Astrocyte of the cerebellum (primary cell): ENCODE measurements at regions not wholly inside any gene's neighbourhood (a gene's known extent, or its start where the extent isn't known, plus 50 kb on each side); places are given as distances from the start of the nearest gene placed in this dataset.

Source experiments
- DNase-seq: peaks from one replicate; pipeline ENCODE4 v3.0.0-alpha.2; 2011; ENCODE audit warnings: low read depth
- H3K4me3 ChIP-seq: 2 replicates; pipeline ENCODE4 v1.5.1; 2011; ENCODE audit warnings: mild to moderate bottlenecking, low read depth, low read length, moderate library complexity
- in situ Hi-C: cut with HindIII; loops from 2 replicates; pipeline ENCODE4 v1.10.0; 2017; ENCODE audit warnings: low sequenced_read_pairs
- TF ChIP-seq, protein P1 (sequence below): IDR thresholded peaks from 2 replicates; pipeline ENCODE4 v1.5.1; 2012; ENCODE audit warnings: low read length, low read depth, moderate library complexity, mild to moderate bottlenecking; ENCODE audit errors: missing control alignments

DNA sequence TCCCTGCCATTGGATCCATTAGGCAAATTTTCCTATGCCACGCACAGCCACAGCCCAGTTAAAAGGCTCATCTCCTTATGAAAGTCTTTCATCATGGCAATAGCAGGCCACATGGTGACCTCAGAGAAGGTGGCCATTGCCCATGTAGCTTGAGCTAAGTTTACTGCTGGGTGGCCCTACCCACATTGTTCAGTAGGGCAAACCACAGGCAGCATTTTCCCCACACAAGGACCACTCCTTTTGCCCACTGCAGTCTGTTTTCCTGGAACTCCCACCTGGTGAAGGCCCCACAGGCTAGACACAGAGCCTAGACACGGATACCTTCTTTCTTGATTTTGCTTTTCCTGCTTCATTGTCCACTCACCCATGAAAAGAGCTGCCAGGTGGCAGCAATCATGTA lies 101.5 kb upstream of the NPVF start:
- TF ChIP-seq, protein P1, sequence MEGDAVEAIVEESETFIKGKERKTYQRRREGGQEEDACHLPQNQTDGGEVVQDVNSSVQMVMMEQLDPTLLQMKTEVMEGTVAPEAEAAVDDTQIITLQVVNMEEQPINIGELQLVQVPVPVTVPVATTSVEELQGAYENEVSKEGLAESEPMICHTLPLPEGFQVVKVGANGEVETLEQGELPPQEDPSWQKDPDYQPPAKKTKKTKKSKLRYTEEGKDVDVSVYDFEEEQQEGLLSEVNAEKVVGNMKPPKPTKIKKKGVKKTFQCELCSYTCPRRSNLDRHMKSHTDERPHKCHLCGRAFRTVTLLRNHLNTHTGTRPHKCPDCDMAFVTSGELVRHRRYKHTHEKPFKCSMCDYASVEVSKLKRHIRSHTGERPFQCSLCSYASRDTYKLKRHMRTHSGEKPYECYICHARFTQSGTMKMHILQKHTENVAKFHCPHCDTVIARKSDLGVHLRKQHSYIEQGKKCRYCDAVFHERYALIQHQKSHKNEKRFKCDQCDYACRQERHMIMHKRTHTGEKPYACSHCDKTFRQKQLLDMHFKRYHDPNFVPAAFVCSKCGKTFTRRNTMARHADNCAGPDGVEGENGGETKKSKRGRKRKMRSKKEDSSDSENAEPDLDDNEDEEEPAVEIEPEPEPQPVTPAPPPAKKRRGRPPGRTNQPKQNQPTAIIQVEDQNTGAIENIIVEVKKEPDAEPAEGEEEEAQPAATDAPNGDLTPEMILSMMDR = no peak
- in situ Hi-C loops = no loop called here
- DNase-seq = no peak
- H3K4me3 ChIP-seq = no peak overlapping the region

DNA sequence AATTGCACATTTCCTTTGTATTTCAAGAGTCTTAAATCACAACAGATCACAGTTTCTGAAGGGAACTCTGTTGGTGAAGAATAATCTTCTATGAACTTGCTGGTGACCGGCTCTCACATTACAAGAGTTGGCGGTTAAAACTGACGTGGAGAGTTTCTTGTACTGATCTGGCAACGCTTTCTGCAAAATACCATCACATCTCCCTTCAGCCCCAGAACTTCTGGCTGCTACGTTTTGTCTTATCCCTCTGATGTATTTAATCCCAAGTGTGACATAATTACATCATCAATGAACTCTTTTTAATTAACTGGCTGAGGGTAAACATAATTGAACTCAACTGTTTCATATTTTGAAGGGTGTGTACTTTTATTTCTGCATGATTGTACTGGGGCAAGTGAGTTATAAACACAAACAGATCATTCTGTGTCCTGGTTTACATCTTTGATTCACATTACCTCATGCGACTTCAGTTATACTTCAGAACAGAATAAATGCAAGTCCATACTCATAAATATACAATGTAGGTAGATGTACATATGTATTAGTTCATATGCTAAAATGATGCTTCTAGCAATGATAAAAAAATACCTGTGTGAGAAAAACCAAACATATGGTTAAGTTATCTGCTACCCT lies 105.1 kb upstream of the NPVF start:
- DNase-seq = no peak
- in situ Hi-C loops = no loop called here
- TF ChIP-seq, protein P1 = no peak
- H3K4me3 ChIP-seq = no peak overlapping the region

DNA sequence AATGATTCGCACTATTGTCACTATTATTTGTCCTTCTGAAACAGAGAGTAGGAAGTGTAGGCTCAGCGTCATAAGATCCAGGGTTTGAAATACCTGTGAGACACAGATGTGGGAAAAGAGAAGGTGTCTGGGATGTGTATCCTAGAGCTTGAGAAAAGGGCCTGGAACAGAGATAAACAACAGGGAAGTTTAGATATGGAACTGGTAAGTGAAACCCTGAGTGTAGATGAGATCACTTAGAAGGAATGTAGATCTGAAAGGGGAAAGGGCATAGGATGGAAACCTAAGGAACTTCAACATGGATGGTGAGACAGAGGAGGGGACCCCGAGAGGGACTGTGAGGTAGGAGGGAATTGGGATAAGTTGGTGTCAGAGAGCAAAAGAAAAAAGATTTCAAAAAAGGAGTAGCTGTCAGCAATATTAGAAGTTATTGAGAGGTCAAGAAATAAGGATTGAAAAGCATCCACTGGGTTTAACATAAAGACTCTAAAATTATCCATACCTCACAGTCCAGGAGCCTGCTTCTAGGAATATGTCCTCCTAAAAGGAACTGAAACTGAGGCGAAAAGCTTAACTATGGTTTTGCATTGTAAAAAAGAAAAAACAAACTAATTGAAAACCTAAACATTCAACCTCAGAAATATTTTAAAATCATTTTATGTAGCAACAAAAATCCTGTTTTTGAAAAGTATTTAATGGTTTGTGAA lies 119.2 kb upstream of the NPVF start:
- DNase-seq = no peak
- in situ Hi-C loops = no loop called here
- no peak overlapping the region for H3K4me3 ChIP-seq
- TF ChIP-seq, protein P1 = no peak

DNA sequence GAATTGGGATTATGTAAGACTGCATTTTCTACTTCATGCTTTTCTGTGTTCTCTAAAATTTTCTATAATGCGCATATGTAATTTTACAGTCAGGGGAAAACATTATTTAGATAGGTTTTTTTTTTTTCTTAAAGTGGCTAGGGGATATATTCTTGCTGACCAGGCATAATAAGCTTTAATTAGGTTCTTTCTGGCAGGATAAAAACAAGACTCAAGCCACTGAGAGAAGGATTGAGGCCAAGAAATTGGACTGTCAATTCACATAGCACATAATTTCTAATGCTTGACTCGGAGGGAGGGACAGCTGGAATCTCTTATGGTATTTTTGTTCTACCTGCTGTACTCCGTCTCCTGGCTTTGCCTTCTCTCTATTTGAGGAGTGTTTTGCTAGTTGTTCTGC lies 119.8 kb upstream of the NPVF start:
- no peak for DNase-seq
- H3K4me3 ChIP-seq = no peak overlapping the region
- TF ChIP-seq, protein P1 = no peak
- in situ Hi-C loops = no loop called here

DNA sequence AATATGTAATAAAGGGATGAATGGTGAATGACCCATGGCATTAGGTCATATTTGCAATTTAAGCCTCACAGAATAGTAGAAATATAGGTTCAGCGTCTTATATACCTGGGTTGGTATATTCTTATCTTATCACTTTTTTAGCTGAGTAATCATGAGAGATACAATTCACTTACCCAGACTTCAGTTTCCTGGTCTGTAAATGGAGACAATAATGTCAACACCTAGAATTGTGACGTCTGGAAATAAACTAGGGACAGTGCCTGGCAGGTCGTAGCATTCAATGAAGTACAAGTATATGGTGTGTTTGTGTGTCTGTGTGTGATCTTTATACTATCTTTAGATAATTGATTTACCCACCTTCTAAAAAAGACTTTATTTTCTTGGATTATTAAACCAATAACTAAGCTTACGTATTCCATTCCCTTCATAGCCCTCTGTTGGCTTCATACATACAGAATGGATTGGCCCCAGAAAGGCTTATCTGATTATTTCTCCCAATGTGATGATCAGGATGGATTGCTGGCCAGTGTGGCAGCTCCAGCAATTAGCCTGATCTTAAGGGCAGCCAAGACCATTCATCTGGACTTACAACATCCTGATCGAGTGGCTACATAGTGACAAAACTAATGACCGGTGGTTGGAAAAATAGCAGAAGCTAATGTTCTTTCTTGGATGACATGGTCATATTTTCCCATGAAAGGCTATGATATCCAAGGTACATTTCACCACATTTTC lies 121.2 kb upstream of the NPVF start:
- no peak overlapping the region for H3K4me3 ChIP-seq
- TF ChIP-seq, protein P1 = no peak
- no peak for DNase-seq
- in situ Hi-C loops = no loop called here

DNA sequence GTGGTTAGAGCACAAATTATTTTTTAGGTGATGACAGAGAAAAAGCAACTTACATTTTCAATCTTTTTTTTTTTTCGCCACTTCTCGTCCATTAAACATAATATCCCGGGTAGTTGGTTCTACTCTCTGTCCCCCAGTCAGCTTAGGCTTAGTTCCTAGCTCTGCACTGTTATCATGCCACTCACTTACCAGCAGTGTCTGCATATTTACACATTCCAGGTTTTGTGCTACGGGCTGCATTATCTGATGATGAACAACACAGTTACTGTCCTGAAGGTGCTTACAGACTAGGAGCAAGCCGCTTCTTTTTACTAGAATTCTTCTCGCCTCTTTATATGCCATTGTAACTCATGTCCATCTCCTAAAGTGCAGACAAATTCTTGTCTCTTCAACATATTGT lies 121.8 kb upstream of the NPVF start:
- no peak overlapping the region for H3K4me3 ChIP-seq
- TF ChIP-seq, protein P1 = no peak
- no peak for DNase-seq
- in situ Hi-C loops = no loop called here
